Fibroblast of pulmonary artery (primary cell): ENCODE measurements at regions not wholly inside any gene's neighbourhood (a gene's known extent, or its start where the extent isn't known, plus 50 kb on each side); places are given as distances from the start of the nearest gene placed in this dataset.

Experiments
- DNase-seq: peaks from one replicate; pipeline ENCODE4 v3.0.0-alpha.2; 2010; ENCODE audit warnings: low read depth
- H3K4me3 ChIP-seq: replicated peaks from 2 replicates; pipeline ENCODE4 v1.5.1; 2011; ENCODE audit warnings: low read depth, mild to moderate bottlenecking, control low read depth, low read length, moderate library complexity
- CTCF ChIP-seq: IDR thresholded peaks from 2 replicates; pipeline ENCODE4 v1.5.1; 2011; ENCODE audit warnings: mild to moderate bottlenecking, control low read depth, low read length, inconsistent platforms; ENCODE audit errors: missing control alignments

DNA sequence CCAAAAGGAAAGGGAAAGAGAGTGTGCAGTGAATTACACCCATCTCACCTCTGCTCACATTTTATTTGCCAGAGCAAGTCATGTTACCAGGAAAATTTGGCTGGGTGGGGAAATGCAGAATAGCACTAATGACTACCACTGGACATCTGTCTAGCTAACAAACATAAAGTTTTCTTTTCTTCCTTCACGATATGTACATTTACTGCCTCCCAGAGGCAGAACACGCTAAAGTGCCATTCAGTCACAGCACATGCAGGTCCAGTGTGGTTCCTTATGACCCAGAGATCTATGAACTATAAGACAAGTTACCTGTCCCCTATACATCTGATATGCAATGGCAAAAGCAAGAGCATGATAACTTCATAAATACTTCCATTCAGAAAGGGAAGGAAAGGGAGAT, 194.1 kb downstream of the OGFRL1 start:
- H3K4me3 ChIP-seq = no peak overlapping the region
- peak; percentile 58 for DNase-seq
- peak; percentile 38 for TF ChIP-seq CTCF

DNA sequence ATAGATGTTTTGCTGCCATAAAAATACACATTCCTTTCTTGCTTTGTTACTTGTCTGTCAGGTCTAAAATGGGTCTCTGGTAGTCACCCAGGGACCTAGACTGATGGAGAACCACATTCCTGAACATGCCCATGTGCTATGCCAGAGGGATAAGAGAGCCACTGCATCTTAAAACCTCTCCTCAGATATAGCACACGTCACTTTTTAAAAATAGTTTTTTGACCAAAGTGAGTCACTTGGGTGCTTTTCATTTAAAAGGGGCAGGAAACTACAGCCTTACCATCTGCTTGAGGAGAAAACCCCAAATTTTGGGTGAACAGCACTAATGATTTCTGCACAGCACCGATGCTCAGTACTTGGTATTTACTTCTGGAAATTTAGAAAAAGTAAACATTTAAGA, 197.8 kb downstream of the OGFRL1 start:
- TF ChIP-seq CTCF = no peak
- H3K4me3 ChIP-seq = no peak overlapping the region
- no peak for DNase-seq

- TF ChIP-seq CTCF = no peak
- no peak overlapping the region for H3K4me3 ChIP-seq
- no peak for DNase-seq
These were observed 199.6 kb downstream of the OGFRL1 start for GRCh38 chr6:71488186-71488585.

- TF ChIP-seq CTCF = no peak
- peak; percentile 91 for DNase-seq
These were observed 201.1 kb downstream of the OGFRL1 start for GRCh38 chr6:71489736-71490135.

DNA sequence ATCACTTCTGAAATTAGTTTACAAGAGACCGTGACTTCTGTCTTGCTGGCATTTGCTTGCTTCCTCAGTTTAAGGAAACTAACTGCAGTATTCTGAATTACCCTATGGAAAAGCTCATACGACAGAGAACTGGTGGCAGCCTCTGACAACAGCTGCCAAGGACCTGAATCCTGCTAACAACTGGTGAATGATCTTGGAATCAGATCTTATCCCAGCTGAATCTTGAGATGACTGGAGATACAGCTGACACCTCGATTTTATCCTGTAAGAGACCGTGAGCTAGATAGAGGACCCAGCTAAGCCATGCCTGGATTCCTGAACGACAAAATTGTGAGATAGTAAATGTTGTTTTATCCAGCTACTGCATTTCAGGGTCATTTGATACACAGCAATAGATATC, 202.3 kb downstream of the OGFRL1 start:
- H3K4me3 ChIP-seq = no peak overlapping the region
- DNase-seq = no peak
- TF ChIP-seq CTCF = no peak

More at GRCh38 chr6:71489736-71490135, 201.1 kb downstream of the OGFRL1 start:
- no peak overlapping the region for H3K4me3 ChIP-seq

GRCh38 chr6:71491844-71492243, 203.2 kb downstream of the OGFRL1 start:
- no peak for DNase-seq
- H3K4me3 ChIP-seq = no peak overlapping the region
- TF ChIP-seq CTCF = no peak

DNA sequence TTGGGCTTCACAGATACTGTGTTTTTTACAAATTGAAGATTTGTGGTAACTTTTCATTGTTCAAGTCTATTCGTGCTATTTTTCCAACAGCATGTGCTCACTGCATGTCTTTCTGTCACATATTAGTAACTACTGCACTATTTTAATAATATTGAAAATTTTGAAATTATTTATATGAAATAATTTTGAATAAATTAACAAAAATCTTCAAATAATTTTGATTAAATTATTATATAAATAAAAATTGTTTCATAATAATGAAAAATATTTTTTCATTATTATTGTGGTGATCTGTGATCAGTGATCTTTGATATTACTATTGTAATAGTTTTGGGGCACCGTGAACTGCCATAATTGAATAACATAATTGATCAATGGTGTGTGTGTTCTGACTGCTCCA, 204.1 kb downstream of the OGFRL1 start:
- DNase-seq = no peak
- H3K4me3 ChIP-seq = no peak overlapping the region
- TF ChIP-seq CTCF = no peak
